ENCODE measurements at regions not wholly inside any gene's neighbourhood (a gene's known extent, or its start where the extent isn't known, plus 50 kb on each side); places are given as distances from the start of the nearest gene placed in this dataset.
A peak's percentile ranks its signal among the peaks of the same experiment; 100 is the strongest.

- H3K27ac ChIP-seq: no peak overlapping the region
These were observed 1255.7 kb downstream of the ADGRL3 start for GRCh38 chr4:62455871-62456270.

DNA sequence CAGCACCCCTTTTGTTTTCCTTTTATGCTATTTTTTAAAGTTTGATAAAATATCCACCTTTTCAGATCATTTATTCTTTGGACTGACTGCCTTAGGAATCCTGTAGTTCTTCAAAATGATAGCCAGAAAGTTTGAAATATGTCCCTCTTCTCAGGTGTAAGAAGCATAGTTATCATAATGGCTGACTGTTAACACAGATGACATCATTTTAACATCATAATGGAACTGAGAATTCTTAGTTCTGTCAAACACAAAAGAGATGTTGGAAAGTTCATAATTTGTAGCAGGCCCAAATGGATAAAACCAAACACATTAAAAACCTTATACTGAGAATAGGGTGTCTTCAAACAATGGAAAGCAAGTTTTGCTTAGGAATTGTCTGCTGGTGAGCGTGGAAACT, 1254.4 kb downstream of the ADGRL3 start:
- intact Hi-C loops (cut with DNase I): loop anchor here (10.0 kb wide), 1 partner anchor 60 kb away; no protein-coding TSS in a partner anchor
- DNase-seq (ENCODE audit: low spot score in 2 of 2): no peak
- Histone ChIP-seq H3K4me3 (no peak overlapping the region), H3K27ac (no peak overlapping the region), H3K27me3 (no peaks in the 10 kb centered on the region), H3K4me1 (no peaks in the 10 kb centered on the region), H3K9me3 (no peaks in the 10 kb centered on the region), H3K36me3 (no peaks in the 10 kb centered on the region)
- TF ChIP-seq, protein P1, sequence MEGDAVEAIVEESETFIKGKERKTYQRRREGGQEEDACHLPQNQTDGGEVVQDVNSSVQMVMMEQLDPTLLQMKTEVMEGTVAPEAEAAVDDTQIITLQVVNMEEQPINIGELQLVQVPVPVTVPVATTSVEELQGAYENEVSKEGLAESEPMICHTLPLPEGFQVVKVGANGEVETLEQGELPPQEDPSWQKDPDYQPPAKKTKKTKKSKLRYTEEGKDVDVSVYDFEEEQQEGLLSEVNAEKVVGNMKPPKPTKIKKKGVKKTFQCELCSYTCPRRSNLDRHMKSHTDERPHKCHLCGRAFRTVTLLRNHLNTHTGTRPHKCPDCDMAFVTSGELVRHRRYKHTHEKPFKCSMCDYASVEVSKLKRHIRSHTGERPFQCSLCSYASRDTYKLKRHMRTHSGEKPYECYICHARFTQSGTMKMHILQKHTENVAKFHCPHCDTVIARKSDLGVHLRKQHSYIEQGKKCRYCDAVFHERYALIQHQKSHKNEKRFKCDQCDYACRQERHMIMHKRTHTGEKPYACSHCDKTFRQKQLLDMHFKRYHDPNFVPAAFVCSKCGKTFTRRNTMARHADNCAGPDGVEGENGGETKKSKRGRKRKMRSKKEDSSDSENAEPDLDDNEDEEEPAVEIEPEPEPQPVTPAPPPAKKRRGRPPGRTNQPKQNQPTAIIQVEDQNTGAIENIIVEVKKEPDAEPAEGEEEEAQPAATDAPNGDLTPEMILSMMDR (IDR thresholded peaks at IDR 0.05): no peak

More at GRCh38 chr4:62455871-62456270, 1255.7 kb downstream of the ADGRL3 start:
- Histone ChIP-seq H3K9me3 (no peaks in the 10 kb centered on the region), H3K27me3 (no peaks in the 10 kb centered on the region), H3K4me1 (no peaks in the 10 kb centered on the region), H3K4me3 (no peak overlapping the region), H3K36me3 (no peaks in the 10 kb centered on the region)
- DNase-seq (ENCODE audit: low spot score in 2 of 2): no peak
- TF ChIP-seq, protein P1 (IDR thresholded peaks at IDR 0.05): no peak
- intact Hi-C loops (cut with DNase I): loop anchor here (10.0 kb wide), 1 partner anchor 59 kb away; no protein-coding TSS in a partner anchor

- H3K4me3 ChIP-seq: no peak overlapping the region
- no peaks in the 10 kb centered on the region for H3K4me1 ChIP-seq
- H3K36me3 ChIP-seq: no peaks in the 10 kb centered on the region
- TF ChIP-seq, protein P1 (IDR thresholded peaks at IDR 0.05): no peak
- H3K27ac ChIP-seq: no peak overlapping the region
- no peaks in the 10 kb centered on the region for H3K9me3 ChIP-seq
- intact Hi-C loops (cut with DNase I): loop anchor here (10.0 kb wide), 1 partner anchor 64 kb away; no protein-coding TSS in a partner anchor
- no peaks in the 10 kb centered on the region for H3K27me3 ChIP-seq
- no peak for DNase-seq (ENCODE audit: low spot score in 2 of 2)
These were observed 1250.6 kb downstream of the ADGRL3 start for GRCh38 chr4:62450740-62451139.

GRCh38 chr4:62449538-62449937, 1249.4 kb downstream of the ADGRL3 start:
- H3K27me3 ChIP-seq: no peaks in the 10 kb centered on the region
- H3K4me1 ChIP-seq: no peaks in the 10 kb centered on the region
- H3K9me3 ChIP-seq: no peaks in the 10 kb centered on the region
- H3K27ac ChIP-seq: no peak overlapping the region
- no peaks in the 10 kb centered on the region for H3K36me3 ChIP-seq
- H3K4me3 ChIP-seq: no peak overlapping the region
- DNase-seq (ENCODE audit: low spot score in 2 of 2): no peak
- intact Hi-C loops (cut with DNase I): no loop called here
- TF ChIP-seq, protein P1 (IDR thresholded peaks at IDR 0.05): no peak

GRCh38 chr4:62448911-62449310, 1248.8 kb downstream of the ADGRL3 start:
- Histone ChIP-seq H3K27ac (no peak overlapping the region), H3K9me3 (no peaks in the 10 kb centered on the region), H3K27me3 (no peaks in the 10 kb centered on the region), H3K4me3 (no peak overlapping the region), H3K4me1 (no peaks in the 10 kb centered on the region), H3K36me3 (no peaks in the 10 kb centered on the region)
- no peak for DNase-seq (ENCODE audit: low spot score in 2 of 2)
- intact Hi-C loops (cut with DNase I): no loop called here
- TF ChIP-seq, protein P1 (IDR thresholded peaks at IDR 0.05): no peak

DNA sequence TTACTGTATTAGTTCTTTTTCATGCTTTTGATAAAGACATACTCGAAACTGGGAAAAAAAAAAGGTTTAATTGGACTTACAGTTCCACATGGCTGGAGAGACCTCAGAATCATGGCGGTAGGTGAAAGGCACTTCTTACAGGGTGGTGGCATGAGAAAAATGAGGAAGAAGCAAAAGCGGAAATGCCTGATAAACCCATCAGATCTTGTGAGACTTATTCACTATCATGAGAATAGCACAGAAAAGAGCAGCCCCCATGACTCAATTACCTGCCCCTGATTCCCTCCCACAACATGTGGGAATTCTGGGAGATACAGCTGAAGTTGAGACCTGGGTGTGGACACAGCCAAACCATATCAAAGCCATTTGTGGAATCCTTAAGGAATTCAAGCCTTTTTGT, 1238.9 kb downstream of the ADGRL3 start:
- no peaks in the 10 kb centered on the region for H3K27me3 ChIP-seq
- no peak for DNase-seq (ENCODE audit: low spot score in 2 of 2)
- peaks cover 0 to 3% of the 10 kb centered on the region in 2 donors for H3K9me3 ChIP-seq
- no peak overlapping the region for H3K4me3 ChIP-seq
- H3K27ac ChIP-seq: peak overlapping the region in 1 of 2 donors; percentile 2
- H3K4me1 ChIP-seq: no peaks in the 10 kb centered on the region
- intact Hi-C loops (cut with DNase I): no loop called here
- H3K36me3 ChIP-seq: no peaks in the 10 kb centered on the region
- TF ChIP-seq, protein P1 (IDR thresholded peaks at IDR 0.05): no peak
